GM12891 (cell line): ENCODE measurements at regions not wholly inside any gene's neighbourhood (a gene's known extent, or its start where the extent isn't known, plus 50 kb on each side); places are given as distances from the start of the nearest gene placed in this dataset.

Experiments used
- DNase-seq: peaks from one replicate; pipeline ENCODE4 v3.0.0; 2011; ENCODE audit warnings: low spot score; ENCODE audit not compliant: insufficient read length
- FAIRE-seq: peaks from 2 replicates; lab custom pipeline; 2011; peaks lifted over from hg19 to GRCh38; lab: Jason Lieb, UNC
- PAX5 ChIP-seq: IDR thresholded peaks from 2 replicates; pipeline ENCODE4 v1.6.1; 2011; ENCODE audit warnings: low read length, moderate library complexity, mild to moderate bottlenecking; ENCODE audit not compliant: insufficient read depth, severe bottlenecking
- POLR2A ChIP-seq: IDR thresholded peaks from 2 replicates; pipeline ENCODE4 v1.6.1; 2011; ENCODE audit warnings: low read depth, low read length, control low read depth
- POLR2AphosphoS5 ChIP-seq: IDR thresholded peaks from 2 replicates; pipeline ENCODE4 v1.6.1; 2011; ENCODE audit warnings: low read depth, low read length, control low read depth
- POU2F2 ChIP-seq: IDR thresholded peaks from 2 replicates; pipeline ENCODE4 v1.6.1; 2011; ENCODE audit warnings: low read depth, mild to moderate bottlenecking, control low read depth, low read length, moderate library complexity
- SPI1 ChIP-seq: IDR thresholded peaks from 2 replicates; pipeline ENCODE4 v1.6.1; 2011; ENCODE audit warnings: low read depth, low read length, control low read depth
- TAF1 ChIP-seq: IDR thresholded peaks from 2 replicates; pipeline ENCODE4 v1.6.1; 2011; ENCODE audit warnings: low read depth, low read length, control low read depth

DNA sequence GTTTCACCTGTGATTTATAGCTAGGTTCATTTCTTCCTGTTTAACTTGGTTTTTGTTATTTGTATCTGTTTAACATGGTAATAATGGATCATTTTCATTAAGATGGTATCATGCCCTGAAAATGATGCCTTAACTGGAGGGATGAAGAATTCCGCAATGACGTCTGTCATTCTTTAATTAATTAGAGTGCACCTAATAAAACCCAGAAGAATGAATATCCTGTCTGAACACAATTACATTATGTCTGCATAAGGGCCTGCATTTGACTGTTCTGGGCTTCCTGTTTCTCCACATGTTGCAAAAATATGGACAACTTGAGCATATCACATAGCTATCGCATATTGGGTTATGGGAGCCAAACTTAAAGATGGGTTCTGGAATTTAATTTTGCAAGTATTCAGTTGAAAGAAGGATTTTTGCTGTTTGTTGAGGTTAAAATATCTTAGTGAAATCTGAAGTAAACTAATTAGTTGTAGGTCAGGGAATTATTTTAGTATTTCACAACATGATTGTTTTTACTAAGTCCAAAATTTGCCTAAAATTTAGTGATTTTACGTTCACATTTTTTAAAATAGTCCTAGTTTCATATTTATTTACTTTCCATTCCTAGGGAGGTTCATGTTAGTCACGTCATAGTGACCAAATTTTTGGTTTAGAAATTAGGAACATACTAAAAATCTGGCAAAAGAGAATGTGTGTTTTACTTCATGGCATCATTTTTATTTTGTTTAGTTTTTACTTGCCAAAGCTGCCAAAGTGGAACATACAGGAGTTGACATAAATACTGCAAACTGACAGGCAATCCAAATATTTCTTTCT, 321.0 kb upstream of the TGFBR2 start:
- DNase-seq, result no peak
- TF ChIP-seq POU2F2, result no peak
- no peak for TF ChIP-seq PAX5
- TF ChIP-seq SPI1, result no peak
- no peak for TF ChIP-seq TAF1
- TF ChIP-seq POLR2AphosphoS5, result no peak
- TF ChIP-seq POLR2A, result no peak
- no peak for FAIRE-seq

DNA sequence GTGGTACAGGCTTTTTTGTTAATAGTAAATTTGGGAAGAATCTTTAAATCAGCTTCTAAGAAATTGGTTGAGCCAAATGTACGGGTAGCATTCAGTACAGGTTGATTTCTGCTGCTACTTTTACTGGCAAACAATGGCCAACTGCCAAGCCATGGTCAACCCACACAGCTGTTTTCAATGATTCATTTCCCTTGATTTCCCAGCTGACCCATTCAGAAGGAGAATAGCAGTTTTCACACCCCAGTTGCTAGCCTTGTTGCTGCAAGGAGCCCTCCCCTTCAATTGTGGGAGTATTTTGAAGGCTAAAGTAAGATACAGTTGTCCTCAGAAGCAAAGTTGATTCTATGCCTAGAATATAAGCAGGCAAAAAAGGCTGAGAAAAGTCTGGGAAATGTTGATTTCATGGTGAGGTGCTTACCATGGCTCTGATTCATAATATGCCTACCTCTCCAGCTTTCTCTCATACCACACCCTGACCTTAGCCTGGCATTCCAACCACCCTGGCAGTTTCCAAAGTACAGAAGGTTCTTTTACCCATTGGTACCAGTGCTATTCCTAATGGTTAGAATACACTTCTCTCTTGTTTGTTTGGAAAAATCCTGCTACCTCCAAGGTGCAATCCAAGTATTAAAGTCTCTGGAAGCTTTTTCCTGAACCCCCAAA, 320.3 kb upstream of the TGFBR2 start:
- DNase-seq (no peak), FAIRE-seq (no peak)
- no peak for TF ChIP-seq TAF1
- no peak for TF ChIP-seq SPI1
- no peak for TF ChIP-seq POLR2AphosphoS5
- no peak for TF ChIP-seq POLR2A
- TF ChIP-seq PAX5, result no peak

DNA sequence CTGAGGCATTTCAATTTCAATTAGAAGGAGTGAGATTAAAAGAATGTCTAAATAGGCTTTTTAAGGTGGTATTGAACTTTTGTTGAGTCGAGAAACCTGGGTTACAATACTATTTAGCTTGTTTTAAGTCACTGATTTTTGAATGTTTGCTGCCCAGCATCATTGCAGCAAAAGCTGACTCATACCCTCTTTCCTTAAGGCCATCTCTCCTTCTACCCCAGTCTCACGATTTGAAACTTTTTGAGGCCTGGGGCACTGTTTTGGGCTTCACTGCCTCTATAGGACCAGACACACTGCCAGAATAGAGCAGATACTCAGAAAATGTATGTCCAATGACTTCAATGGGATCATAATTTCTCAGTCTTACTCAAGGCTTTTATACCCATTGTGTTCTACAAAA, 319.6 kb upstream of the TGFBR2 start:
- no peak for FAIRE-seq
- no peak for DNase-seq
- TF ChIP-seq POLR2A (no peak), PAX5 (no peak), SPI1 (no peak), POU2F2 (no peak), TAF1 (no peak), POLR2AphosphoS5 (no peak)

DNA sequence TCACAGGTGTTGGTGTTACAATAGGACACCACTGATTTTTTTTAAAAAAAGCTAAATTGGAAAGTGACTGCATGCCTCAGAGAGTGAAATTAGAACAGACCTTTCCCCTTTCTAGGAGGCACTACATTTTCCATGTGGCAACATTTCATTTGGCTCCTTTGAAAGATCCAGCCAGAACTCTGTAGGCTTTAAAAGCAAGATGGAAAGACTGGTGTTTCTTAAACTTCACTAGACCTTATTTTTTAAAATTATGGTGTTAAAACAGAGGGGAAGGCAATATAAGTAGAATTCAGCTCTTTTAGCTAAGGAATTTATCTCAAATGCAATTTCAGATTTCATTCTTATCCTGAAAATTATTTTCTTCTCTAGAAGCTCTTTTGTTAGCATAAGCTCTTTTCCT, 317.6 kb upstream of the TGFBR2 start:
- FAIRE-seq (no peak), DNase-seq (no peak)
- TF ChIP-seq POLR2AphosphoS5 (no peak), SPI1 (no peak), PAX5 (no peak), TAF1 (no peak), POU2F2 (no peak), POLR2A (no peak)

GRCh38 chr3:30289324-30289723, 317.1 kb upstream of the TGFBR2 start:
- no peak for DNase-seq
- TF ChIP-seq POU2F2, result no peak
- no peak for TF ChIP-seq POLR2A
- TF ChIP-seq POLR2AphosphoS5, result no peak
- TF ChIP-seq PAX5, result no peak
- TF ChIP-seq SPI1, result no peak
- no peak for TF ChIP-seq TAF1
- FAIRE-seq, result no peak

DNA sequence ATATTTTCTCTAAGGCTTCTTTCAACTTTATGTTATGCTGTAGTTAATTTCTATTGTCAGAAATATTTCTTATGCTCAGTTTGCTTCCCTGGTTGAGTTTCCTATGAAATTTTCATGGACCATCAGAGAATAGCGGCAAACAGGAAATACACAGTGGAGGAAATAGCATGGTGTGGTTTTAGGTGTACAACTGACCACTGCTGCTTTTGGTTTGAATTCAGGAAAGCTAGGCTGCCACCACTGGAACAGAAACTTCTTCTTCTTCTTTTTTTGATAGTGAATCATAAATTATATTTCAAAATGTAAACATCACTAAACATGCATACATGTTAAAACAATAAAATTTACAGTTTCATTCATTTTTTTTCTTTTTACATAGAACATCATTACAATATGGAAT, 316.6 kb upstream of the TGFBR2 start:
- DNase-seq (no peak), FAIRE-seq (no peak)

DNA sequence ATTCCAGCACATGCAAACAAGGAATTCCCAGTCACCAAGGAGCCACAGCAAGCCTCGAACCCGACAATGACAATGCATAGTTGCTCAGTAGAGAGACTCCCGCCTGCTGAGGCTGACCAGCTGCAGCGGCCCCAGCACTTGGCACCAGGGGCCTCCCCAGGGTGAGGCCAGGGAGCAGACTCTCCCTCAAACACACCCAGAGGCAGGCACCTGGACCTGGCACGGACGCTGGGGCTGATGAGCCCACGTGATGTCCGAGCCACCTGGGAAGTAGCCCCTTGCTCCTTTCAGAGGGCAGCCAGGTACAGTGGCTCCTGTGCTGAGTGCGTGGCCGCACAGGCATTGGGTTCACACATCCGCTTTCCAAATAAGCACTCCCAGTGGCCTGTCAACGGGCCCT, 315.9 kb upstream of the TGFBR2 start:
- FAIRE-seq (no peak), DNase-seq (no peak)
- TF ChIP-seq POLR2AphosphoS5 (no peak), POU2F2 (no peak), POLR2A (no peak), SPI1 (no peak), TAF1 (no peak)

More for the DNA sequence above, 316.6 kb upstream of the TGFBR2 start:
- TF ChIP-seq SPI1 (no peak), TAF1 (no peak)

- FAIRE-seq (no peak), DNase-seq (no peak)
- TF ChIP-seq PAX5 (no peak), POU2F2 (no peak), POLR2AphosphoS5 (no peak), TAF1 (no peak), SPI1 (no peak), POLR2A (no peak)
These were observed 314.1 kb upstream of the TGFBR2 start for GRCh38 chr3:30292192-30292893.

GRCh38 chr3:30293621-30294240, 312.7 kb upstream of the TGFBR2 start:
- no peak for DNase-seq
- FAIRE-seq, result no peak
- TF ChIP-seq PAX5, result no peak
- TF ChIP-seq POLR2A, result no peak
- TF ChIP-seq SPI1, result no peak
- TF ChIP-seq POLR2AphosphoS5, result no peak
- no peak for TF ChIP-seq POU2F2
- no peak for TF ChIP-seq TAF1
